ENCODE measurements at regions not wholly inside any gene's neighbourhood (a gene's known extent, or its start where the extent isn't known, plus 50 kb on each side); places are given as distances from the start of the nearest gene placed in this dataset.

DNA sequence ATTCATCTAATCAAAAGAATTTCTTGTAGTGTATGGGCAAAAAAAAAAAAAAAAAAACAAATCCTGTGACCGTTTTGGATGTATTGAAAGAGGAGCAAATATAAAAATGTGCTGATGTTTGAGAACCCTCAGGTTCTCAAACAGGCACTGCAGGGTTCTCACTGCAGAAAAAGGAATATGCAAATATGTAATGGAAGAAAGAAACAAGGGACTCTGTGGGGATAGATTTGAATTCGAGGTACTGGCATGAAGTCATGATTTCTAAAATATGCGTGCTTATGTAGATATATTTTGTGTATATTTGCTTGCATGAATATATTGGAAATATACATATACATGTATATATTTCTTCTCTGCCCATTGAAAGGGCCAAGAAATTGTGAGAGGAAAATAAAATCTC is 365.0 kb upstream of the RUNX1 start:
- Histone ChIP-seq H3K36me3 (no peaks in the 10 kb centered on the region), H3K4me1 (no peaks in the 10 kb centered on the region), H3K27me3 (no peaks in the 10 kb centered on the region), H3K9me3 (no peaks in the 10 kb centered on the region), H3K4me3 (no peak overlapping the region), H3K27ac (no peak overlapping the region)
- no peak for TF ChIP-seq CTCF (IDR thresholded peaks at IDR 0.05)
- DNase-seq (no peak), ATAC-seq (no peak), FAIRE-seq (no peak)
- intact Hi-C loops (cut with DNase I): no loop called here
- 67 to 70% methylated on average over 3 of the region's 3 CpGs for WGBS, 2 donors

- no peak overlapping the region for H3K4me3 ChIP-seq
- no peaks in the 10 kb centered on the region for H3K9me3 ChIP-seq
- intact Hi-C loops (cut with DNase I): no loop called here
- ATAC-seq: no peak
- 95 to 96% methylated on average over 3 of the region's 3 CpGs for WGBS, 2 donors
- no peak for FAIRE-seq
- H3K27ac ChIP-seq: no peak overlapping the region
- H3K4me1 ChIP-seq: no peaks in the 10 kb centered on the region
- no peak for DNase-seq
- no peaks in the 10 kb centered on the region for H3K27me3 ChIP-seq
- H3K36me3 ChIP-seq: no peaks in the 10 kb centered on the region
- no peak for TF ChIP-seq CTCF (IDR thresholded peaks at IDR 0.05)
These were observed 363.1 kb upstream of the RUNX1 start for GRCh38 chr21:35412231-35412630.

DNA sequence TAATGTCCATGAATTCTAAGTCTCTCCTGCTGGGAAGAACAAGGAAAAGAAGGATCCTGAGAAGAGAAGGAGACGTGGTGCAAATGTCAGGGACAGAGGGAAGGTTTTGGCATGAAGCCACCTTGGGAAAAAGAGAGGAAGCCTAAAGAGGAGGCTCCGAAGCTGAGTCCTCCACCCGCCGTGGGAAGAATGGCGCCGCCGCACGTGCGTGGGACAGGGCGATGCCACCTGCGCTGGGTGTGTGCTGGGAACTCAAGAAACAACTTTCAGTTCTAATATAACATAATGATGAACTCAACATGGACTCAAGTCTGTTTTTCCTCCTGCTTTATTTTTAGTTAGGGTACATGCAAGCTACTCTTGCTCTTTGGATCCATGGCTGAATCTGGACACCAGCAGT is 362.3 kb upstream of the RUNX1 start:
- 91 to 94% methylated on average over 11 of the region's 11 CpGs for WGBS, 2 donors
- ATAC-seq (no peak), FAIRE-seq (no peak), DNase-seq (no peak)
- Histone ChIP-seq H3K9me3 (no peaks in the 10 kb centered on the region), H3K4me3 (no peak overlapping the region), H3K36me3 (no peaks in the 10 kb centered on the region), H3K27ac (no peak overlapping the region), H3K27me3 (no peaks in the 10 kb centered on the region), H3K4me1 (no peaks in the 10 kb centered on the region)
- intact Hi-C loops (cut with DNase I): no loop called here
- no peak for TF ChIP-seq CTCF (IDR thresholded peaks at IDR 0.05)

GRCh38 chr21:35410656-35411055 is 361.6 kb upstream of the RUNX1 start:
- Histone ChIP-seq H3K9me3 (no peaks in the 10 kb centered on the region), H3K4me1 (no peaks in the 10 kb centered on the region), H3K36me3 (no peaks in the 10 kb centered on the region), H3K27me3 (no peaks in the 10 kb centered on the region), H3K4me3 (no peak overlapping the region), H3K27ac (no peak overlapping the region)
- FAIRE-seq (peak; percentile 13), DNase-seq (no peak), ATAC-seq (no peak)
- no peak for TF ChIP-seq CTCF (IDR thresholded peaks at IDR 0.05)
- WGBS, 2 donors: 76 to 89% methylated on average over 1 of the region's 1 CpG
- intact Hi-C loops (cut with DNase I): no loop called here

DNA sequence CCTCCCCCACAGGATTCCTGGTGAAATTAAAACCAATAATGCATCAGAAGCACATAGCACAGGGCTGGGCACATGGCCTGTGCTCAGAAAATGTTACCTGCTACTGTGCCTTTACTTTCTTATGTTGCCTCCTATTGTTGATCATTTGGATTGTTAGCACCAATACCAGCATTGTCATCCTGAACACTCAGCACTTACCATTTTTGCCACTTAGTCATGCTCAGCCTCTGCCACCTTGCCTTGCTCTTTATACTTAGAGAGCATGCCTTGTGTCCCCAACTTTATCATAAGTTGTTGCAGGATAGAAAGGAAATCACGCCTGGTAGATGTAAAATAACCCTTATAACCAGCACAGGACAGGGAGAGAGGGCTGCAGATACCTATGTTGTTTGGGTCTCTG is 361.0 kb upstream of the RUNX1 start:
- ATAC-seq (no peak), DNase-seq (no peak), FAIRE-seq (no peak)
- Histone ChIP-seq H3K27ac (no peak overlapping the region), H3K4me3 (no peak overlapping the region), H3K9me3 (no peaks in the 10 kb centered on the region), H3K36me3 (no peaks in the 10 kb centered on the region), H3K4me1 (no peaks in the 10 kb centered on the region), H3K27me3 (no peaks in the 10 kb centered on the region)
- intact Hi-C loops (cut with DNase I): no loop called here
- WGBS, 2 donors: 60 to 64% methylated on average over 1 of the region's 1 CpG
- no peak for TF ChIP-seq CTCF (IDR thresholded peaks at IDR 0.05)

All from pancreas (tissue), 10 donors.